HepG2 (cell line): ENCODE measurements at regions not wholly inside any gene's neighbourhood (a gene's known extent, or its start where the extent isn't known, plus 50 kb on each side); places are given as distances from the start of the nearest gene placed in this dataset.

Experiments used
- CBX5 ChIP-seq: sonication (generic); formaldehyde crosslinking; IDR thresholded peaks from 2 replicates; pipeline ENCODE4 v1.4.0; 2020; ENCODE audit warnings: missing genetic modification reagents, borderline replicate concordance
- ELF3 ChIP-seq: IDR thresholded peaks from 2 replicates; pipeline ENCODE4 v1.6.1; 2016; ENCODE audit warnings: missing genetic modification reagents, missing compliant biosample characterization
- GMEB1 ChIP-seq: sonication (generic); formaldehyde crosslinking; IDR thresholded peaks from 2 replicates; pipeline ENCODE4 v1.5.1; 2020; ENCODE audit warnings: missing genetic modification reagents, mild to moderate bottlenecking, borderline replicate concordance
- GRHL1 ChIP-seq: sonication (generic); formaldehyde crosslinking; conservative IDR thresholded peaks from 2 replicates; pipeline ENCODE4 v1.8.0; 2022; ENCODE audit warnings: missing genetic modification reagents
- HNF4G ChIP-seq, 2 experiments: sonication (generic) in 1 of 2; formaldehyde crosslinking in 1 of 2; IDR thresholded peaks; 2 replicates each; pipeline versions ENCODE4 v1.4.0 to v1.6.1; 2011 to 2020; ENCODE audit warnings: borderline replicate concordance in 2 of 2, low read depth in 2 of 2, mild to moderate bottlenecking in 2 of 2, low read length in 1 of 2, missing genetic modification reagents in 1 of 2, moderate library complexity in 1 of 2
- NAIF1 ChIP-seq: sonication (generic); formaldehyde crosslinking; IDR thresholded peaks from 2 replicates; pipeline ENCODE4 v1.5.0; 2020; ENCODE audit warnings: mild to moderate bottlenecking, missing genetic modification reagents, borderline replicate concordance
- RAD21 ChIP-seq: fragments of 450-650 bp; formaldehyde crosslinking; IDR thresholded peaks from 2 replicates; pipeline ENCODE4 v1.5.0; 2020; ENCODE audit warnings: mild to moderate bottlenecking
- SMC3 ChIP-seq: IDR thresholded peaks from 2 replicates; pipeline ENCODE4 v1.6.1; 2011; ENCODE audit warnings: low read length, improper control_type of control experiment
- SOX5 ChIP-seq: IDR thresholded peaks from 2 replicates; pipeline ENCODE4 v1.6.1; 2016; ENCODE audit warnings: borderline replicate concordance
- STAT6 ChIP-seq: sonication (generic); formaldehyde crosslinking; IDR thresholded peaks from 2 replicates; pipeline ENCODE4 v1.4.0; 2020; ENCODE audit warnings: missing genetic modification reagents, mild to moderate bottlenecking, borderline replicate concordance
- USF2 ChIP-seq, 2 experiments: sonication (generic) in 1 of 2; formaldehyde crosslinking in 1 of 2; IDR thresholded peaks; 2 replicates each; pipeline versions ENCODE4 v1.5.1 to v1.6.1; 2011 to 2020; ENCODE audit warnings: borderline replicate concordance in 1 of 2, low read depth in 1 of 2, low read length in 1 of 2, mild to moderate bottlenecking in 1 of 2, missing genetic modification reagents in 1 of 2, moderate library complexity in 1 of 2
- ZBTB44 ChIP-seq: sonication (generic); formaldehyde crosslinking; IDR thresholded peaks from 2 replicates; pipeline ENCODE4 v1.4.0; 2020; ENCODE audit warnings: missing genetic modification reagents
- ZFP36L1 ChIP-seq: sonication (generic); formaldehyde crosslinking; IDR thresholded peaks from 2 replicates; pipeline ENCODE4 v1.8.0; 2022; ENCODE audit warnings: mild to moderate bottlenecking, missing genetic modification reagents, moderate library complexity
- ZNF138 ChIP-seq: sonication (generic); formaldehyde crosslinking; IDR thresholded peaks from 2 replicates; pipeline ENCODE4 v1.5.0; 2020; ENCODE audit warnings: mild to moderate bottlenecking, low read depth, missing genetic modification reagents
- ZNF230 ChIP-seq: sonication (generic); formaldehyde crosslinking; IDR thresholded peaks from 2 replicates; pipeline ENCODE4 v1.4.0; 2020; ENCODE audit warnings: mild to moderate bottlenecking, missing genetic modification reagents
- ZNF737 ChIP-seq: sonication (generic); formaldehyde crosslinking; IDR thresholded peaks from 2 replicates; pipeline ENCODE4 v1.5.0; 2020; ENCODE audit warnings: missing genetic modification reagents, mild to moderate bottlenecking, borderline replicate concordance
- ZNF773 ChIP-seq: sonication (generic); formaldehyde crosslinking; IDR thresholded peaks from 2 replicates; pipeline ENCODE4 v1.4.0; 2020; ENCODE audit warnings: missing genetic modification reagents, borderline replicate concordance
- ZNF883 ChIP-seq: sonication (generic); formaldehyde crosslinking; IDR thresholded peaks from 2 replicates; pipeline ENCODE4 v1.5.1; 2020; ENCODE audit warnings: mild to moderate bottlenecking, missing genetic modification reagents; ENCODE audit errors: not compliant biosample characterization

GRCh38 chr2:42959234-42960001 is 167.0 kb upstream of the HAAO start (continued):
- TF ChIP-seq GMEB1 (CRISPR knock-in tag), result no peak
- TF ChIP-seq ZNF138, result no peak
- no peak for TF ChIP-seq RAD21 (CRISPR knock-in tag)
- no peak for TF ChIP-seq ZNF773 (CRISPR knock-in tag)
- no peak for TF ChIP-seq ZFP36L1
- TF ChIP-seq CBX5 (CRISPR knock-in tag), result peak; percentile 63; the same call in 1 of the 2 replicates
- no peak for TF ChIP-seq ZNF230 (CRISPR knock-in tag)
- peak; percentile 83 for TF ChIP-seq SOX5 (CRISPR knock-in tag)
- no peak for TF ChIP-seq NAIF1 (CRISPR knock-in tag)
- no peak for TF ChIP-seq GRHL1 (CRISPR knock-in tag)
- TF ChIP-seq USF2 (IDR thresholded peaks at IDR 0.05; ENCODE audit: low read depth, low read length), result no peak
- TF ChIP-seq USF2 (CRISPR knock-in tag; IDR thresholded peaks at IDR 0.05; ENCODE audit: borderline replicate concordance), result no peak
- no peak for TF ChIP-seq ELF3 (CRISPR knock-in tag)
- no peak; the same call in 1 of the 2 replicates for TF ChIP-seq ZBTB44 (CRISPR knock-in tag)
- TF ChIP-seq SMC3, result no peak
- no peak for TF ChIP-seq ZNF737 (CRISPR knock-in tag)
- no peak for TF ChIP-seq STAT6
- TF ChIP-seq HNF4G (IDR thresholded peaks at IDR 0.05; ENCODE audit: borderline replicate concordance, low read depth, low read length), result peak; percentile 66; the same call in 1 of the 2 replicates
- TF ChIP-seq HNF4G (CRISPR knock-in tag; IDR thresholded peaks at IDR 0.05; ENCODE audit: borderline replicate concordance, low read depth), result no peak
- TF ChIP-seq ZNF883 (CRISPR knock-in tag), result no peak
